ENCODE measurements at regions not wholly inside any gene's neighbourhood (a gene's known extent, or its start where the extent isn't known, plus 50 kb on each side); places are given as distances from the start of the nearest gene placed in this dataset.

- Histone ChIP-seq H3K4me3 (ENCODE audit: low read depth, low read length) (no peak overlapping the region), H3K36me3 (ENCODE audit: control insufficient read depth in 2 of 2, insufficient read depth in 1 of 2, low read length in 2 of 2) (no peaks in the 10 kb centered on the region), H3K9me3 (ENCODE audit: control insufficient read depth, insufficient read depth, low read depth, low read length) (no peaks in the 10 kb centered on the region), H3K27ac (ENCODE audit: extremely low read depth, low read depth, low read length) (no peak overlapping the region), H3K4me1 (ENCODE audit: control insufficient read depth, insufficient read depth, low read length) (no peaks in the 10 kb centered on the region)
- CTCF ChIA-PET, result interaction anchor here (0.5 to 1.6 kb wide), 4 partner anchors 12 to 172 kb away, joined by 3 read pairs; no protein-coding TSS in a partner anchor
- TF ChIP-seq MZF1 (tag by site-specific recombination; IDR thresholded peaks at IDR 0.05; ENCODE audit: borderline replicate concordance) (no peak), PRDM2 (tag by site-specific recombination; IDR thresholded peaks at IDR 0.05; ENCODE audit: borderline replicate concordance) (no peak), ZNF580 (tag by site-specific recombination; IDR thresholded peaks at IDR 0.05) (no peak), YY1 (tag by site-specific recombination; IDR thresholded peaks at IDR 0.05) (no peak), REST (tag by site-specific recombination; IDR thresholded peaks at IDR 0.05) (no peak)
- POLR2A ChIA-PET, result no interaction called here
These were observed 112.7 kb upstream of the PDE10A start for GRCh38 chr6:165775721-165776120.

GRCh38 chr6:165774903-165775601 is 112.0 kb upstream of the PDE10A start:
- no peak overlapping the region for H3K4me3 ChIP-seq (ENCODE audit: low read depth, low read length)
- POLR2A ChIA-PET, result no interaction called here
- no peak overlapping the region for H3K27ac ChIP-seq (ENCODE audit: extremely low read depth, low read depth, low read length)
- no peaks in the 10 kb centered on the region for H3K9me3 ChIP-seq (ENCODE audit: control insufficient read depth, insufficient read depth, low read depth, low read length)
- no peaks in the 10 kb centered on the region for H3K36me3 ChIP-seq (ENCODE audit: control insufficient read depth in 2 of 2, insufficient read depth in 1 of 2, low read length in 2 of 2)
- H3K4me1 ChIP-seq (ENCODE audit: control insufficient read depth, insufficient read depth, low read length), result no peaks in the 10 kb centered on the region
- CTCF ChIA-PET, result no interaction called here
- TF ChIP-seq KLF16 (tag by site-specific recombination; IDR thresholded peaks at IDR 0.05), result 0 out of 2 replicates have a peak, but pooled peaks have one; percentile 14
- TF ChIP-seq FEZF1 (tag by site-specific recombination; IDR thresholded peaks at IDR 0.05), result peak; percentile 17
- TF ChIP-seq TCF7L2 (IDR thresholded peaks at IDR 0.05; ENCODE audit: borderline replicate concordance, low read depth, low read length), result peak; percentile 17; the same call in 1 of the 2 replicates
- peak; percentile 74 for TF ChIP-seq SP7 (tag by site-specific recombination; IDR thresholded peaks at IDR 0.05)
- TF ChIP-seq PRDM10 (tag by site-specific recombination; IDR thresholded peaks at IDR 0.05), result no peak
- no peak for TF ChIP-seq ZNF157 (tag by site-specific recombination; IDR thresholded peaks at IDR 0.05)
- TF ChIP-seq ZEB2 (tag by site-specific recombination; IDR thresholded peaks at IDR 0.05), result 0 out of 2 replicates have a peak, but pooled peaks have one; percentile 18
- TF ChIP-seq SALL2 (tag by site-specific recombination; IDR thresholded peaks at IDR 0.05; ENCODE audit: borderline replicate concordance), result no peak
- peak; percentile 77 for TF ChIP-seq OSR2 (tag by site-specific recombination; IDR thresholded peaks at IDR 0.05)
- TF ChIP-seq ZNF248 (tag by site-specific recombination; IDR thresholded peaks at IDR 0.05), result no peak
- TF ChIP-seq ZNF335 (tag by site-specific recombination; conservative IDR thresholded peaks at IDR 0.05), result peak; percentile 49
- no peak for TF ChIP-seq ZNF211 (tag by site-specific recombination; IDR thresholded peaks at IDR 0.05; ENCODE audit: low read depth)
- peak; percentile 59; the same call in 1 of the 2 replicates for TF ChIP-seq ZNF600 (tag by site-specific recombination; IDR thresholded peaks at IDR 0.05)
- peak; percentile 100 for TF ChIP-seq MYNN (tag by site-specific recombination; IDR thresholded peaks at IDR 0.05; ENCODE audit: borderline replicate concordance)
- peak; percentile 88 for TF ChIP-seq TRIM28 (IDR thresholded peaks at IDR 0.05; ENCODE audit: borderline replicate concordance, low read length)
- TF ChIP-seq ZNF660 (tag by site-specific recombination; IDR thresholded peaks at IDR 0.05), result 0 out of 2 replicates have a peak, but pooled peaks have one; percentile 35

Data from HEK293 (cell line).